GM21825 (cell line): ENCODE measurements at regions not wholly inside any gene's neighbourhood (a gene's known extent, or its start where the extent isn't known, plus 50 kb on each side); places are given as distances from the start of the nearest gene placed in this dataset.

Experiments
- ATAC-seq: cut with Tn5 transposase; IDR thresholded peaks from one replicate; pipeline ENCODE4 v1.9.1; 2021; ENCODE audit warnings: mild to moderate bottlenecking, moderate library complexity; ENCODE audit not compliant: unreplicated experiment

- no peak for ATAC-seq
Measured at GRCh38 chr1:201653883-201654282, 115.0 kb downstream of the NAV1 start.

GRCh38 chr1:201655243-201655642 is 116.3 kb downstream of the NAV1 start:
- no peak for ATAC-seq

GRCh38 chr1:201655910-201656309 is 117.0 kb downstream of the NAV1 start:
- ATAC-seq, result no peak

GRCh38 chr1:201656311-201657032 is 117.5 kb downstream of the NAV1 start:
- no peak for ATAC-seq

- ATAC-seq, result no peak
Measured at GRCh38 chr1:201659572-201659971, 120.6 kb downstream of the NAV1 start.

- no peak for ATAC-seq
Measured at GRCh38 chr1:201660931-201661822, 122.2 kb downstream of the NAV1 start.

GRCh38 chr1:201661823-201662359 is 123.0 kb downstream of the NAV1 start:
- ATAC-seq, result no peak

- no peak for ATAC-seq
Measured at GRCh38 chr1:201662646-201663045, 123.7 kb downstream of the NAV1 start.

GRCh38 chr1:201663491-201664113 is 124.7 kb downstream of the NAV1 start:
- ATAC-seq, result no peak

GRCh38 chr1:201665036-201665435 is 126.1 kb downstream of the NAV1 start:
- no peak for ATAC-seq

GRCh38 chr1:201666102-201666501 is 127.2 kb downstream of the NAV1 start:
- no peak for ATAC-seq

- no peak for ATAC-seq
Measured at GRCh38 chr1:201666645-201667044, 127.7 kb downstream of the NAV1 start.

GRCh38 chr1:201667479-201667878 is 128.6 kb downstream of the NAV1 start:
- no peak for ATAC-seq

GRCh38 chr1:201670517-201670916 is 131.6 kb downstream of the NAV1 start:
- ATAC-seq, result no peak

- no peak for ATAC-seq
Measured at GRCh38 chr1:201672685-201673084, 133.8 kb downstream of the NAV1 start.

- no peak for ATAC-seq
Measured at GRCh38 chr1:201673093-201673492, 134.2 kb downstream of the NAV1 start.

- ATAC-seq, result no peak
Measured at GRCh38 chr1:201673915-201674314, 135.0 kb downstream of the NAV1 start.

- ATAC-seq, result no peak
Measured at GRCh38 chr1:201675143-201675542, 136.2 kb downstream of the NAV1 start.

GRCh38 chr1:201676197-201676596 is 137.3 kb downstream of the NAV1 start:
- no peak for ATAC-seq

- ATAC-seq, result no peak
Measured at GRCh38 chr1:201676641-201677040, 137.7 kb downstream of the NAV1 start.
